B cell (primary cell): ENCODE measurements at regions not wholly inside any gene's neighbourhood (a gene's known extent, or its start where the extent isn't known, plus 50 kb on each side); places are given as distances from the start of the nearest gene placed in this dataset.

Experiments used
- ATAC-seq: fragments of 200-7000 bp; cut with Tn5 transposase; one replicate; pipeline ENCODE4 v1.10.0; 2021; ENCODE audit warnings: low read depth, mild to moderate bottlenecking, moderate number of reproducible peaks, moderate library complexity
- CTCF ChIA-PET: fragments of 350-600 bp; sonication (Branson Sonifier 250); formaldehyde crosslinking; loops from one replicate; lab custom pipeline; 2021; ENCODE audit warnings: antibody characterized with exemption, inconsistent platforms; lab: Charles Lee
- POLR2A ChIA-PET: fragments of 350-600 bp; sonication (Branson Sonifier 250); formaldehyde crosslinking; loops from one replicate; lab custom pipeline; 2021; ENCODE audit warnings: antibody characterized with exemption; lab: Charles Lee
- DNase-seq: peaks from one replicate; pipeline ENCODE4 v3.0.0; 2013
- H2AFZ ChIP-seq: 2 replicates; pipeline ENCODE4 v1.6.1; 2012; ENCODE audit warnings: mild to moderate bottlenecking, low read depth, low read length; ENCODE audit not compliant: insufficient read depth, poor library complexity, severe bottlenecking
- H3K27ac ChIP-seq, 2 donors: 1 replicate in 1 of 2; 2 replicates in 1 of 2; pipeline ENCODE4 v1.5.1; 2012 to 2013; ENCODE audit warnings: low read length in 2 of 2, mild to moderate bottlenecking in 2 of 2, moderate library complexity in 1 of 2
- H3K27me3 ChIP-seq, 4 experiments: fragments of 200-600 bp in 1 of 4; sonication (generic) in 1 of 4; replicated peaks in 1 of 4; 1 replicate in 2 of 4; 2 replicates in 2 of 4; pipeline versions ENCODE4 v1.6.1 to v1.7.0; 2013 to 2016; ENCODE audit warnings: low read length in 3 of 4, mild to moderate bottlenecking in 2 of 4, mixed read lengths in 1 of 4, moderate library complexity in 1 of 4; ENCODE audit not compliant: insufficient read depth in 4 of 4, control insufficient read depth in 3 of 4; ENCODE audit errors: control extremely low read depth in 1 of 4
- H3K36me3 ChIP-seq, 2 experiments: replicated peaks in 1 of 2; 1 replicate in 1 of 2; 2 replicates in 1 of 2; pipeline versions ENCODE4 v1.6.1 to v1.7.1; 2013; ENCODE audit warnings: low read length in 1 of 2; ENCODE audit not compliant: insufficient read depth in 2 of 2, control insufficient read depth in 1 of 2; ENCODE audit errors: control extremely low read depth in 1 of 2, extremely low read depth in 1 of 2
- H3K4me1 ChIP-seq, 2 donors: fragments of 200-600 bp in 1 of 2; sonication (generic) in 1 of 2; 1 replicate in 1 of 2; 2 replicates in 1 of 2; pipeline versions ENCODE4 v1.5.1 to v1.6.1; 2013 to 2017; ENCODE audit warnings: low read length in 2 of 2; ENCODE audit not compliant: control insufficient read depth in 2 of 2, insufficient read depth in 2 of 2
- H3K4me2 ChIP-seq: replicated peaks from 2 replicates; pipeline ENCODE3; 2012; ENCODE audit warnings: mild to moderate bottlenecking, low read depth, low read length; ENCODE audit not compliant: poor library complexity, severe bottlenecking
- H3K4me3 ChIP-seq, 5 experiments: fragments of 200-600 bp in 1 of 5; sonication (generic) in 1 of 5; 1 replicate in 3 of 5; 2 replicates in 2 of 5; pipeline versions ENCODE4 v1.5.1 to v1.7.0; 2011 to 2016; ENCODE audit warnings: low read length in 4 of 5, mild to moderate bottlenecking in 4 of 5, low read depth in 2 of 5, control low read depth in 1 of 5, moderate library complexity in 1 of 5; ENCODE audit not compliant: insufficient read depth in 1 of 5; ENCODE audit errors: control extremely low read depth in 1 of 5, extremely low read depth in 1 of 5
- H3K79me2 ChIP-seq: fragments of 200-600 bp; sonication (generic); one replicate; pipeline ENCODE4 v1.6.0; 2016; ENCODE audit warnings: low read length; ENCODE audit not compliant: control insufficient read depth, insufficient read depth
- H3K9ac ChIP-seq: fragments of 200-600 bp; sonication (generic); 2 replicates; pipeline ENCODE4 v1.6.1; 2017; ENCODE audit warnings: mild to moderate bottlenecking, low read length, moderate library complexity
- H3K9me3 ChIP-seq, 3 donors: one replicate each; pipeline versions ENCODE4 v1.6.1 to v1.7.1; 2013; ENCODE audit warnings: low read length in 2 of 3; ENCODE audit not compliant: control insufficient read depth in 2 of 3, insufficient read depth in 1 of 3; ENCODE audit errors: control extremely low read depth in 1 of 3
- H4K20me1 ChIP-seq: 2 replicates; pipeline ENCODE4 v1.6.0; 2012; ENCODE audit warnings: mild to moderate bottlenecking, low read length; ENCODE audit not compliant: insufficient read depth, control insufficient read depth, poor library complexity, severe bottlenecking
- H3K27ac Mint-ChIP-seq: one replicate; pipeline ENCODE4 v1.8.0; 2021; ENCODE audit warnings: mixed read lengths
- H3K27me3 Mint-ChIP-seq: one replicate; pipeline ENCODE4 v1.8.0; 2021; ENCODE audit warnings: mixed read lengths
- H3K4me1 Mint-ChIP-seq: one replicate; pipeline ENCODE4 v1.8.0; 2021; ENCODE audit warnings: mixed read lengths
- H3K4me3 Mint-ChIP-seq: one replicate; pipeline ENCODE4 v1.8.0; 2021; ENCODE audit warnings: mixed read lengths
- H3K9me3 Mint-ChIP-seq: one replicate; pipeline ENCODE4 v1.8.0; 2022; ENCODE audit warnings: mixed read lengths; ENCODE audit not compliant: insufficient read depth
- CTCF ChIP-seq: fragments of 200-600 bp; IDR thresholded peaks from one replicate; pipeline ENCODE4 v1.8.0; 2022; ENCODE audit warnings: antibody characterized with exemption, mild to moderate bottlenecking
- EZH2 ChIP-seq: IDR thresholded peaks from 2 replicates; pipeline ENCODE4 v1.6.1; 2012; ENCODE audit warnings: borderline replicate concordance, low read depth, mild to moderate bottlenecking, moderate library complexity, low read length; ENCODE audit not compliant: insufficient read depth, poor library complexity, severe bottlenecking
- WGBS: methylation state at CpG from one replicate; pipeline ENCODE4 v1.1.5; 2013; ENCODE audit warnings: missing lambda C conversion rate; ENCODE audit not compliant: insufficient coverage; 5-methylcytosine and 5-hydroxymethylcytosine counted together
- intact Hi-C: fragments of 100-400 bp; cut with micrococcal nuclease; formaldehyde crosslinking; loops from one replicate; pipeline ENCODE4 v1.10.0; 2022

- Histone ChIP-seq H4K20me1 (no peaks in the 10 kb centered on the region), H3K27me3 (no peaks in the 10 kb centered on the region), H3K4me2 (no peak overlapping the region), H3K79me2 (no peaks in the 10 kb centered on the region), H2AFZ (no peak overlapping the region), H3K4me1 (no peaks in the 10 kb centered on the region), H3K27ac (no peak overlapping the region), H3K9me3 (no peaks in the 10 kb centered on the region), H3K36me3 (no peaks in the 10 kb centered on the region), H3K4me3 (no peak overlapping the region), H3K9ac (no peak overlapping the region)
- CTCF ChIA-PET, result no interaction called here
- DNase-seq (no peak), ATAC-seq (no peak)
- intact Hi-C loops, result no loop called here
- no peak overlapping the region for H3K27ac Mint-ChIP-seq
- H3K4me1 Mint-ChIP-seq, result no peaks in the 10 kb centered on the region
- peaks cover 4% of the 10 kb centered on the region for H3K9me3 Mint-ChIP-seq
- no peaks in the 10 kb centered on the region for H3K27me3 Mint-ChIP-seq
- POLR2A ChIA-PET, result no interaction called here
- TF ChIP-seq CTCF, result no peak
- TF ChIP-seq EZH2, result no peak
- H3K4me3 Mint-ChIP-seq, result no peak overlapping the region
- no CpG with 5 or more reads among the region's 5 CpGs for WGBS
Measured at GRCh38 chr3:28615071-28615470, 266.4 kb upstream of the AZI2 start.

DNA sequence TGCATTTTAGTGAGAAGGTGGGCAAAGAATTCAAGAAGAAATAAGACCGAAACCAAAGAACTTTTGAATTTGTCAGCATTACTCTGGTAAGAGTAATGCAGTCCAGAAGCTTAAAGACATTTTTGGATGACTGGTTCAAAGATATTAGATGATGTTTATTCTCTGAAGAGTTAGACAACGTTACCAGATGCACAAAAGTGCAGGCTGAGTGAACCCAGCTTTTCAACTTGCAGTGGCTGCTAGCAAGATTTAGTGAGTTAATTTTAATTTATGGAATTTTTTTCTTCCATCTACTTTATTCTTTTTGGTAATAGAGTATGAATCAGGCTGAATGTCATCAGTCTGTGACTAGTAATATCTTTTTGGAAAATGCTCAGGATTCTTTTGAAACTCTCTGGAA lies 267.3 kb upstream of the AZI2 start:
- TF ChIP-seq EZH2 (no peak), CTCF (no peak)
- 80% methylated on average over 1 of the region's 2 CpGs for WGBS
- Histone ChIP-seq H3K79me2 (no peaks in the 10 kb centered on the region), H4K20me1 (no peaks in the 10 kb centered on the region), H3K9me3 (no peaks in the 10 kb centered on the region), H3K9ac (no peak overlapping the region), H3K27me3 (no peaks in the 10 kb centered on the region), H3K4me1 (no peaks in the 10 kb centered on the region), H3K27ac (no peak overlapping the region), H3K36me3 (no peaks in the 10 kb centered on the region), H3K4me2 (no peak overlapping the region), H3K4me3 (no peak overlapping the region), H2AFZ (no peak overlapping the region)
- Mint-ChIP-seq H3K27me3 (no peaks in the 10 kb centered on the region), H3K4me3 (no peak overlapping the region), H3K27ac (no peak overlapping the region), H3K9me3 (peaks cover 4% of the 10 kb centered on the region), H3K4me1 (no peaks in the 10 kb centered on the region)
- intact Hi-C loops, result no loop called here
- POLR2A ChIA-PET, result no interaction called here
- ATAC-seq, result no peak
- no peak for DNase-seq
- CTCF ChIA-PET, result no interaction called here
